ENCODE measurements at regions not wholly inside any gene's neighbourhood (a gene's known extent, or its start where the extent isn't known, plus 50 kb on each side); places are given as distances from the start of the nearest gene placed in this dataset.

- Histone ChIP-seq H3K27me3 (ENCODE audit: insufficient read depth, low read depth, low read length) (no peaks in the 10 kb centered on the region), H3K4me2 (ENCODE audit: low read length) (no peak overlapping the region), H3K27ac (ENCODE audit: low read length) (no peak overlapping the region), H3K9ac (ENCODE audit: low read length) (no peak overlapping the region), H3K79me2 (replicated peaks; ENCODE audit: insufficient read depth, low read length) (no peaks in the 10 kb centered on the region), H3F3A (ENCODE audit: insufficient read depth, low read length, poor library complexity, severe bottlenecking) (no peaks in the 10 kb centered on the region), H2AFZ (ENCODE audit: low read depth, low read length) (no peak overlapping the region), H3K9me2 (ENCODE audit: insufficient read depth, low read length) (no peaks in the 10 kb centered on the region), H4K20me1 (ENCODE audit: insufficient read depth) (no peaks in the 10 kb centered on the region), H3K9me3 (ENCODE audit: low read length) (no peaks in the 10 kb centered on the region), H3K36me3 (ENCODE audit: insufficient read depth, low read length) (no peaks in the 10 kb centered on the region), H3K4me3 (ENCODE audit: low read length) (no peak overlapping the region)
- TF ChIP-seq, protein P1, sequence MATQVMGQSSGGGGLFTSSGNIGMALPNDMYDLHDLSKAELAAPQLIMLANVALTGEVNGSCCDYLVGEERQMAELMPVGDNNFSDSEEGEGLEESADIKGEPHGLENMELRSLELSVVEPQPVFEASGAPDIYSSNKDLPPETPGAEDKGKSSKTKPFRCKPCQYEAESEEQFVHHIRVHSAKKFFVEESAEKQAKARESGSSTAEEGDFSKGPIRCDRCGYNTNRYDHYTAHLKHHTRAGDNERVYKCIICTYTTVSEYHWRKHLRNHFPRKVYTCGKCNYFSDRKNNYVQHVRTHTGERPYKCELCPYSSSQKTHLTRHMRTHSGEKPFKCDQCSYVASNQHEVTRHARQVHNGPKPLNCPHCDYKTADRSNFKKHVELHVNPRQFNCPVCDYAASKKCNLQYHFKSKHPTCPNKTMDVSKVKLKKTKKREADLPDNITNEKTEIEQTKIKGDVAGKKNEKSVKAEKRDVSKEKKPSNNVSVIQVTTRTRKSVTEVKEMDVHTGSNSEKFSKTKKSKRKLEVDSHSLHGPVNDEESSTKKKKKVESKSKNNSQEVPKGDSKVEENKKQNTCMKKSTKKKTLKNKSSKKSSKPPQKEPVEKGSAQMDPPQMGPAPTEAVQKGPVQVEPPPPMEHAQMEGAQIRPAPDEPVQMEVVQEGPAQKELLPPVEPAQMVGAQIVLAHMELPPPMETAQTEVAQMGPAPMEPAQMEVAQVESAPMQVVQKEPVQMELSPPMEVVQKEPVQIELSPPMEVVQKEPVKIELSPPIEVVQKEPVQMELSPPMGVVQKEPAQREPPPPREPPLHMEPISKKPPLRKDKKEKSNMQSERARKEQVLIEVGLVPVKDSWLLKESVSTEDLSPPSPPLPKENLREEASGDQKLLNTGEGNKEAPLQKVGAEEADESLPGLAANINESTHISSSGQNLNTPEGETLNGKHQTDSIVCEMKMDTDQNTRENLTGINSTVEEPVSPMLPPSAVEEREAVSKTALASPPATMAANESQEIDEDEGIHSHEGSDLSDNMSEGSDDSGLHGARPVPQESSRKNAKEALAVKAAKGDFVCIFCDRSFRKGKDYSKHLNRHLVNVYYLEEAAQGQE (IDR thresholded peaks at IDR 0.05; ENCODE audit: borderline replicate concordance) = no peak
- TF ChIP-seq EP300 (conservative IDR thresholded peaks at IDR 0.05; ENCODE audit: poor library complexity, severe bottlenecking) (no peak), CTCF (IDR thresholded peaks at IDR 0.05; ENCODE audit: poor library complexity, severe bottlenecking) (no peak), TAF1 (IDR thresholded peaks at IDR 0.05; ENCODE audit: low read depth) (no peak)
Measured at GRCh38 chr2:215811409-215812345, 201.7 kb downstream of the MREG start.

DNA sequence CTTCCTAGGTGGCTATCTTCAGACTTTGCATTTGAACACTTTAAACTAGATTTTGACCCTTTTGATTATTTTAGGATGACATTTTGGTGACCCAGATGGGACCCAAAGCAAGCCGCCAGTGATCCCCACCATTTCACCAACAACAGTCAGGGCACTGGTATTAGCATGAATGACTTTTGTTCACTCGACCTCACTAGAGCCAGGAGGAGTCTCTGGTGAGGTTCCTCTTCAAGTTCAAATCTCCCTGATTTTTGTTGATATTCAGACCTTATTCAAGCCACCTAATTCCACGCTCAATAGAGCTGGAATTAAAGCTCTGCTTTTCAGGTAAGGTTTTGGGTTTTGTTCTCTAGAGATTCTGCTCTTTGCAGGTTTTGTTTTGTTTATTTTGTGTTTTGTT lies 202.3 kb downstream of the MREG start:
- Histone ChIP-seq H3K9me2 (ENCODE audit: insufficient read depth, low read length) (no peaks in the 10 kb centered on the region), H4K20me1 (ENCODE audit: insufficient read depth) (no peaks in the 10 kb centered on the region), H3K9ac (ENCODE audit: low read length) (no peak overlapping the region), H2AFZ (ENCODE audit: low read depth, low read length) (no peak overlapping the region), H3K4me2 (ENCODE audit: low read length) (no peak overlapping the region), H3K27me3 (ENCODE audit: insufficient read depth, low read depth, low read length) (no peaks in the 10 kb centered on the region), H3K27ac (ENCODE audit: low read length) (no peak overlapping the region), H3K36me3 (ENCODE audit: insufficient read depth, low read length) (no peaks in the 10 kb centered on the region), H3K4me3 (ENCODE audit: low read length) (no peak overlapping the region), H3F3A (ENCODE audit: insufficient read depth, low read length, poor library complexity, severe bottlenecking) (no peaks in the 10 kb centered on the region), H3K79me2 (replicated peaks; ENCODE audit: insufficient read depth, low read length) (no peaks in the 10 kb centered on the region), H3K9me3 (ENCODE audit: low read length) (no peaks in the 10 kb centered on the region)
- TF ChIP-seq TAF1 (IDR thresholded peaks at IDR 0.05; ENCODE audit: low read depth) (no peak), EP300 (conservative IDR thresholded peaks at IDR 0.05; ENCODE audit: poor library complexity, severe bottlenecking) (no peak), CTCF (IDR thresholded peaks at IDR 0.05; ENCODE audit: poor library complexity, severe bottlenecking) (no peak), SMC3 (conservative IDR thresholded peaks at IDR 0.05; ENCODE audit: poor library complexity) (no peak), RAD21 (conservative IDR thresholded peaks at IDR 0.05) (no peak), MXI1 (conservative IDR thresholded peaks at IDR 0.05; ENCODE audit: poor library complexity, severe bottlenecking) (no peak)
- TF ChIP-seq, protein P1 (IDR thresholded peaks at IDR 0.05; ENCODE audit: borderline replicate concordance) = no peak

All from neural cell (in vitro differentiated cells).